Tibial nerve (tissue), 4 donors: ENCODE measurements at regions not wholly inside any gene's neighbourhood (a gene's known extent, or its start where the extent isn't known, plus 50 kb on each side); places are given as distances from the start of the nearest gene placed in this dataset.

Experiments used
- DNase-seq, 2 donors: peaks; one replicate each; pipeline ENCODE4 v3.0.0-alpha.2; 2019; ENCODE audit warnings: low spot score in 2 of 2
- H3K27ac ChIP-seq, 4 donors: fragments of 200-600 bp; sonication (generic) in 3 of 4; one replicate each; pipeline ENCODE4 v1.5.1; 2017 to 2019; ENCODE audit warnings: mild to moderate bottlenecking in 1 of 4
- H3K27me3 ChIP-seq, 2 donors: fragments of 200-600 bp; sonication (generic) in 1 of 2; one replicate each; pipeline versions ENCODE4 v1.5.1 to v1.6.0; 2017 to 2019
- H3K36me3 ChIP-seq, 3 donors: fragments of 200-600 bp; sonication (generic); one replicate each; pipeline ENCODE4 v1.5.1; 2018 to 2019
- H3K4me1 ChIP-seq, 4 donors: fragments of 200-600 bp; sonication (generic) in 3 of 4; one replicate each; pipeline ENCODE4 v1.5.1; 2017 to 2019
- H3K4me3 ChIP-seq, 4 donors: fragments of 200-600 bp; sonication (generic) in 3 of 4; one replicate each; pipeline ENCODE4 v1.5.1; 2017 to 2019; ENCODE audit warnings: mild to moderate bottlenecking in 1 of 4, moderate library complexity in 1 of 4
- H3K9me3 ChIP-seq, 4 donors: fragments of 200-600 bp; sonication (generic) in 3 of 4; one replicate each; pipeline ENCODE4 v1.5.1; 2017 to 2019
- EP300 ChIP-seq, 2 donors: sonication (generic); formaldehyde crosslinking; IDR thresholded peaks; one replicate each; pipeline ENCODE4 v1.6.1; 2017; ENCODE audit warnings: antibody characterized with exemption in 2 of 2, mild to moderate bottlenecking in 1 of 2
- POLR2A ChIP-seq, 2 donors: fragments of 450-650 bp; IDR thresholded peaks; one replicate each; pipeline ENCODE4 v1.6.1; 2017; ENCODE audit warnings: antibody characterized with exemption in 2 of 2, mild to moderate bottlenecking in 2 of 2, moderate library complexity in 2 of 2
- WGBS, 2 donors: methylation state at CpG; one replicate each; pipeline ENCODE4 v1.1.5; 2018; 5-methylcytosine and 5-hydroxymethylcytosine counted together
- TF ChIP-seq, protein P1 (sequence below), 5 experiments: fragments of 200-600 bp in 3 of 5; fragments of 450-650 bp in 2 of 5; sonication (generic) in 3 of 5; IDR thresholded peaks; one replicate each; pipeline ENCODE4 v1.5.1; 2016 to 2019; ENCODE audit warnings: antibody characterized with exemption in 5 of 5, mild to moderate bottlenecking in 3 of 5, moderate library complexity in 2 of 5

- no peaks in the 10 kb centered on the region for H3K36me3 ChIP-seq
- H3K4me3 ChIP-seq: no peak overlapping the region
- no peak overlapping the region for H3K27ac ChIP-seq
- no peak for DNase-seq
- WGBS, 2 donors: 90 to 92% methylated on average over 11 of the region's 11 CpGs
- H3K9me3 ChIP-seq: no peaks in the 10 kb centered on the region
- TF ChIP-seq EP300 (IDR thresholded peaks at IDR 0.05) (no peak), POLR2A (IDR thresholded peaks at IDR 0.05) (no peak)
- TF ChIP-seq, protein P1, sequence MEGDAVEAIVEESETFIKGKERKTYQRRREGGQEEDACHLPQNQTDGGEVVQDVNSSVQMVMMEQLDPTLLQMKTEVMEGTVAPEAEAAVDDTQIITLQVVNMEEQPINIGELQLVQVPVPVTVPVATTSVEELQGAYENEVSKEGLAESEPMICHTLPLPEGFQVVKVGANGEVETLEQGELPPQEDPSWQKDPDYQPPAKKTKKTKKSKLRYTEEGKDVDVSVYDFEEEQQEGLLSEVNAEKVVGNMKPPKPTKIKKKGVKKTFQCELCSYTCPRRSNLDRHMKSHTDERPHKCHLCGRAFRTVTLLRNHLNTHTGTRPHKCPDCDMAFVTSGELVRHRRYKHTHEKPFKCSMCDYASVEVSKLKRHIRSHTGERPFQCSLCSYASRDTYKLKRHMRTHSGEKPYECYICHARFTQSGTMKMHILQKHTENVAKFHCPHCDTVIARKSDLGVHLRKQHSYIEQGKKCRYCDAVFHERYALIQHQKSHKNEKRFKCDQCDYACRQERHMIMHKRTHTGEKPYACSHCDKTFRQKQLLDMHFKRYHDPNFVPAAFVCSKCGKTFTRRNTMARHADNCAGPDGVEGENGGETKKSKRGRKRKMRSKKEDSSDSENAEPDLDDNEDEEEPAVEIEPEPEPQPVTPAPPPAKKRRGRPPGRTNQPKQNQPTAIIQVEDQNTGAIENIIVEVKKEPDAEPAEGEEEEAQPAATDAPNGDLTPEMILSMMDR (IDR thresholded peaks at IDR 0.05): no peak
- no peaks in the 10 kb centered on the region for H3K27me3 ChIP-seq
- no peaks in the 10 kb centered on the region for H3K4me1 ChIP-seq
These were observed 101.6 kb upstream of the TBCA start for GRCh38 chr5:77877516-77878355.

DNA sequence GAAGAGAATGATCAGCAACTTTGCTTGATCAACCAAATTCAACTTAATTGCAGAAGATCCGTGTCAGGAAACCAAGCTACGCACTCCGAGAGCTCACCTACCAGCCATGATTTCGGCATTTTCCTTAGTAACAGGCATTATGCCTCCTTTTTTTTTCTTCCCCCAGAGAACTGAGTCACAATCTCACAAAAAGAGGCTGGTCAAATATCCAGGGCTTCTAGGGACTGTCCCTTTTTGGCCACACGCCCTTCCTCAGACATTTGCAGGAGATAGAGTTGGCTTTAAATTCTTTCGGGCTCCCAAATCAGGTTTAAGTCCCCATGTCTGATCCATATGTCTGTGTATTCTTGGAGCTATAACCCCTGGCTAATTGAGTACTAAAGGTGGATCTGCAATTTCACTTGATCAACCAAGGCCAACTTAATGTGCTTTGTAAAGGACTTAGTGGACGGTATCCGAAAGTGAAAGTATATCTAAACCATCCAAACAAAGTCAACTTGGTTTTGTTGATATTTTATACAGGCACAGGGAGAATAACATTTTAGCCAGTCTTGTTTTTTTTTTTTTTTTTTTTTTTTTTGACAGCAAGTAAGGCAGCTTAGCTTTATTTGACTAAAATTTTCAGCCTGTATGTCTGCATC, 100.8 kb upstream of the TBCA start:
- Histone ChIP-seq H3K4me3 (no peak overlapping the region), H3K27me3 (no peaks in the 10 kb centered on the region), H3K27ac (no peak overlapping the region), H3K4me1 (no peaks in the 10 kb centered on the region), H3K9me3 (no peaks in the 10 kb centered on the region), H3K36me3 (no peaks in the 10 kb centered on the region)
- TF ChIP-seq POLR2A (IDR thresholded peaks at IDR 0.05) (no peak), EP300 (IDR thresholded peaks at IDR 0.05) (no peak)
- TF ChIP-seq, protein P1 (IDR thresholded peaks at IDR 0.05): no peak
- no peak for DNase-seq
- WGBS, 2 donors: 87 to 89% methylated on average over 8 of the region's 8 CpGs

GRCh38 chr5:77876316-77876715, 100.2 kb upstream of the TBCA start:
- H3K27ac ChIP-seq: no peak overlapping the region
- TF ChIP-seq POLR2A (IDR thresholded peaks at IDR 0.05): no peak
- TF ChIP-seq, protein P1 (IDR thresholded peaks at IDR 0.05): no peak
- no peak for TF ChIP-seq EP300 (IDR thresholded peaks at IDR 0.05)
- H3K9me3 ChIP-seq: no peaks in the 10 kb centered on the region
- no peaks in the 10 kb centered on the region for H3K4me1 ChIP-seq
- DNase-seq: no peak
- 78 to 89% methylated on average over 1 of the region's 1 CpG for WGBS, 2 donors
- H3K36me3 ChIP-seq: no peaks in the 10 kb centered on the region
- H3K27me3 ChIP-seq: no peaks in the 10 kb centered on the region
- no peak overlapping the region for H3K4me3 ChIP-seq

- Histone ChIP-seq H3K4me1 (no peaks in the 10 kb centered on the region), H3K9me3 (no peaks in the 10 kb centered on the region), H3K36me3 (no peaks in the 10 kb centered on the region), H3K27me3 (no peaks in the 10 kb centered on the region), H3K27ac (no peak overlapping the region), H3K4me3 (no peak overlapping the region)
- TF ChIP-seq, protein P1 (IDR thresholded peaks at IDR 0.05): no peak
- TF ChIP-seq POLR2A (IDR thresholded peaks at IDR 0.05) (no peak), EP300 (IDR thresholded peaks at IDR 0.05) (no peak)
- DNase-seq: no peak
- 82% methylated on average over 6 of the region's 6 CpGs for WGBS, 2 donors
These were observed 98.6 kb upstream of the TBCA start for GRCh38 chr5:77874691-77875090.

DNA sequence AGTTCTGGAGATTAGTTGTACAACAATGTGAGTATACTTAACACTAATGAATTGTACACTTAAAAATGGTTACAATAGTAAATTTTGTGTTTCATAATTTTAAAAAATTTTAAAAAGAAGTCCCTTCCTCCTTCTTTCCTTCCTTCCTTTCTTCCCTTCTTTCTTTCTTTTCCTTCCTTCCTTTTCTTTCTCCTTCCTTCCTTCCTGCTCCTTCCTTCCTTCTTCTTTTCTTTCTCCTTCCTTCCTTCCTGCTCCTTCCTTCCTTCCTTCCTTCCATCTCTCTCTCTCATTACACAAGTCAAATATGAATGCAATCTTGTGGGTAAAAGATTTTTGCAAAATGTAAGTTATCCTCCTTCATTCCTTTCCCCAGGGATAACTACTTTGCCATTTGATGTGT, 97.1 kb upstream of the TBCA start:
- DNase-seq: no peak
- Histone ChIP-seq H3K4me3 (no peak overlapping the region), H3K36me3 (no peaks in the 10 kb centered on the region), H3K27ac (no peak overlapping the region), H3K27me3 (no peaks in the 10 kb centered on the region), H3K4me1 (no peaks in the 10 kb centered on the region), H3K9me3 (no peaks in the 10 kb centered on the region)
- TF ChIP-seq POLR2A (IDR thresholded peaks at IDR 0.05) (no peak), EP300 (IDR thresholded peaks at IDR 0.05) (no peak)
- TF ChIP-seq, protein P1 (IDR thresholded peaks at IDR 0.05): no peak
